ENCODE measurements at regions not wholly inside any gene's neighbourhood (a gene's known extent, or its start where the extent isn't known, plus 50 kb on each side); places are given as distances from the start of the nearest gene placed in this dataset.

DNA sequence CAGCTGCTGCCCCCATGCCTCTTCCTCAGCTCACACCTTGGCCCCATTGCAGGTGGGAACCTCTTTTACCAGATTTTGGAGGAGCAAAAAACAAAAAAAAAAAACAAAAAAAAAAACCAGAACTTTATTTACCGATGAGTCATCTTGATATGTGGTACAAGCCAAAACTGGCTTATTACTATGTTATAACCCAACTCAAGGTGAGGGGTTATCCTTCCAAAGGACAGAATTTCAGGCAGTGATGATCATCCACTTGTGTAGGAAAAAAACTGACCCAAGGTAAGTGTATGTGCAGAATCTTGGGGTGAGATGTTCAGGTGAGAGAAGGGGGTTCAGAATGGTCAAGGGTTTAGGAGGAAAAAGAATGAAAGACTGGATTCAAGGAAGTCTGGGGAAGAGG is 142.6 kb upstream of the FST start:
- TF ChIP-seq, protein P1, sequence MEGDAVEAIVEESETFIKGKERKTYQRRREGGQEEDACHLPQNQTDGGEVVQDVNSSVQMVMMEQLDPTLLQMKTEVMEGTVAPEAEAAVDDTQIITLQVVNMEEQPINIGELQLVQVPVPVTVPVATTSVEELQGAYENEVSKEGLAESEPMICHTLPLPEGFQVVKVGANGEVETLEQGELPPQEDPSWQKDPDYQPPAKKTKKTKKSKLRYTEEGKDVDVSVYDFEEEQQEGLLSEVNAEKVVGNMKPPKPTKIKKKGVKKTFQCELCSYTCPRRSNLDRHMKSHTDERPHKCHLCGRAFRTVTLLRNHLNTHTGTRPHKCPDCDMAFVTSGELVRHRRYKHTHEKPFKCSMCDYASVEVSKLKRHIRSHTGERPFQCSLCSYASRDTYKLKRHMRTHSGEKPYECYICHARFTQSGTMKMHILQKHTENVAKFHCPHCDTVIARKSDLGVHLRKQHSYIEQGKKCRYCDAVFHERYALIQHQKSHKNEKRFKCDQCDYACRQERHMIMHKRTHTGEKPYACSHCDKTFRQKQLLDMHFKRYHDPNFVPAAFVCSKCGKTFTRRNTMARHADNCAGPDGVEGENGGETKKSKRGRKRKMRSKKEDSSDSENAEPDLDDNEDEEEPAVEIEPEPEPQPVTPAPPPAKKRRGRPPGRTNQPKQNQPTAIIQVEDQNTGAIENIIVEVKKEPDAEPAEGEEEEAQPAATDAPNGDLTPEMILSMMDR (IDR thresholded peaks at IDR 0.05; ENCODE audit: low read depth, low read length), result no peak

GRCh38 chr5:53338971-53339370 is 141.5 kb upstream of the FST start:
- H3K4me3 ChIP-seq (ENCODE audit: low read depth, low read length), result no peak overlapping the region
- TF ChIP-seq, protein P1 (IDR thresholded peaks at IDR 0.05; ENCODE audit: low read depth, low read length), result no peak

More for the DNA sequence above, 142.6 kb upstream of the FST start:
- H3K4me3 ChIP-seq (ENCODE audit: low read depth, low read length), result no peak overlapping the region

- H3K4me3 ChIP-seq (ENCODE audit: low read depth, low read length), result no peak overlapping the region
- TF ChIP-seq, protein P1 (IDR thresholded peaks at IDR 0.05; ENCODE audit: low read depth, low read length), result no peak
These were observed 140.4 kb upstream of the FST start for GRCh38 chr5:53339962-53340540.

DNA sequence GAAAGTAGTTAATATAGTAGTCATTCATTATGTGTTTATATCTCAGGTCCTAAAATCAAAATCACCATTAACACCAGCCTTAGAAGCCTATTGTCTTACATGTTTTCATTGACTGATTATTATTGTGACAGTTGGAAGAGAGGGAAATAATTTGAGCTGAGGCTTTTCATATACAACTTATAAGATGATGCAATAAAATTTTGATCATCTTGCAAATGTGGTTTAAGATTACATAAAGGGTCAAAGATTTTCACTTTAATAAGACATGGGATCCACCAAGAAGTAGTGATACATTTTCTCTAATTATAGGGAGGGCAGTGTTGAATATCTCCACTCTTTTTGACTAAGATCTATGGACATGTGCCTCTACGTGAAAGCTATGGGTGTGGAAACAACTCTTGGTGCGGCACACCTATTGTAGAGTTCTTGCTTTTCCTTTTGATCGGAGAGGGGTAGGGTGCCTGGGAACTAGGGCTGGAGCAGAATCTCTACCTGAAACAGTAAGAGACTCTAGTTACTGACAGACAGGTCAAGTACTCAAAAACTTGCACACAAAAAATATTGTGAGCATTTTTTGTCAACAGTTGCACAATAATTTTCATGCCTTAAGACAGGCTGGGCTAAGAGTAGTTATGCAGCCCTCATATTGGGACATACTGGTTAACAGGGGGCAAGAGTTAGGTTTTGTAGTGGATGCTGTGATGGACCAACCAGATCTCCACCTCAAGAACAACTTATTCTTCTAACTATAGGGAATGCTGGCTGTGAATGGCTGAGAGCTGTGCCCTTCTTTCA is 139.3 kb upstream of the FST start:
- TF ChIP-seq, protein P1 (IDR thresholded peaks at IDR 0.05; ENCODE audit: low read depth, low read length), result no peak
- no peak overlapping the region for H3K4me3 ChIP-seq (ENCODE audit: low read depth, low read length)

DNA sequence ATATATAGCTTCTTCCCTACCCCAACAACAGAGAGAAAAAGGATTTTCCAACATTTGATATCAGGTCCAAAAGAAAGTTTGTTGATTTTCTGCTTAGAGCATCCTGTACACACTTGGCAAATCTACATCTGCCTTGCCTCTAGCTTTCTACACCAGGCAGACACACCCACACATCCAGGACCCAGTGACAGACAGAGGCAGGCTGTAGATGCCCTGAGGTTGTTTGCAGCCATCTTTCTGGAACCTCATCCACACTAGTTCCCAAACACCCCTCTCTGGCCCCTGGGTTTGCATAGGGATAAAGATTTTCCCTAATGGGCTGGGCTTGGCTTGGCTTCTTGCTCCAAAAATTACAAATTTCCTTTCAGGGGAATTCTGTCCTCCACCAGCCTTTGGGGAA is 138.2 kb upstream of the FST start:
- no peak overlapping the region for H3K4me3 ChIP-seq (ENCODE audit: low read depth, low read length)
- TF ChIP-seq, protein P1 (IDR thresholded peaks at IDR 0.05; ENCODE audit: low read depth, low read length), result no peak

DNA sequence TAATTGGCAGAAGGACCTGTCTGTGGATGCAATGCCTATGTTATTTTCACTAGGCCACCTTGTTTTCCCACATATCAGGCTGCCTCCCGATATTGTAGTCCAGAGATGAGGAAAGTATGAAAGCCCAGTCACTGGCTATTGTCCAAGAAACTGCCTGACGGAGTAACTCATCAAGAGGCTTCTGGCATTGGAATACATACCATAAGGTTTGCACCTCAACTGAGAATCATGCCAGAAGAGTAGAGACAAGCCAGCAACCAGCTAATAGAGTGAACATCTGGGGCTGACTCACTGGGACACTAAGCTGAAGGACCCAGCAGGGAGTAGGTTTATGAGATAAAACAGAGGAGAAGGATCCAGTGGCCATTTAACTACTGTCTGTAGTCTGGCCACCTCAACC is 137.2 kb upstream of the FST start:
- TF ChIP-seq, protein P1 (IDR thresholded peaks at IDR 0.05; ENCODE audit: low read depth, low read length), result no peak
- no peak overlapping the region for H3K4me3 ChIP-seq (ENCODE audit: low read depth, low read length)

DNA sequence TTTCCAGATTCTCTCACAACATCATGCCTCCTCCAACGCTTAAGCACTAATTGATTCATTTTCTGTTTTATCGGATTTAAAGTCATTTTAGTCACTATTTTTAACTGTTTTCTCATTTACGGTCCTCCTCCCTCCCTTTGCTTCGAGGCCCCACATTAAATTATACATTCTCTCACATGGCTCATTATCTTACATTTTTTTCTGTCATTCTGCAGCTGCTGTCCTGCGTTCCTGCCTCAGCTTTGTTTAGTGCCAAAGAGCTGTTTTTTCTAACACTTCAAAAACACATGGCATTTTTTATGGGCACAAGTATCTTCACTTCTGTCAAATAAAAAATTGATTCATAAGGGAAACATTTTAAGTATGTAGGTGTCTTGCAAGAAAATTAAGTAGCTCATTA is 130.1 kb upstream of the FST start:
- no peak overlapping the region for H3K4me3 ChIP-seq (ENCODE audit: low read depth, low read length)
- TF ChIP-seq, protein P1 (IDR thresholded peaks at IDR 0.05; ENCODE audit: low read depth, low read length), result no peak
